ENCODE measurements at regions not wholly inside any gene's neighbourhood (a gene's known extent, or its start where the extent isn't known, plus 50 kb on each side); places are given as distances from the start of the nearest gene placed in this dataset.
A peak's percentile ranks its signal among the peaks of the same experiment; 100 is the strongest.
"Not testable (repeated sequence)": the region's sequence is repeated elsewhere in the genome, so short reads cannot be mapped to it uniquely, and the experiment has no call there.

DNA sequence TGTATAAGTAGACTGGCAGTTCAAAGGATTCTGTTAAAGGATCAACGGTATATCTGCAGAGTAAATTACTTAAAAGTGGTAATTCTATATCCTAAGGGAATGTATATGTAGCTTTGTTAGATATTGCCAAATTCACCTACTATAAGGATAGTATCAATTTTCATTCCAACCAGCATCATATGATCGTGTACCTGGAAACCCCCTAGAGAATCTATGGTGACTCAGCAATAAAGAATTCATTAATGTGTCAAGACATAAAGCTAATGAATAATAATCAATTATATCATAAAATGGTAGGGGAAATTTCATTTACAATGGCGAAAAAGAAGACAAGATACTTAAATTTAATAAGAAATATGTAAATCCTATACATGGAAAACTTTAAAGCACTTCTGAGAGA lies 234.1 kb upstream of the ACTBL2 start:
- no peak overlapping the region for H3K4me3 Mint-ChIP-seq
- peaks cover 17% of the 10 kb centered on the region for H3K4me1 Mint-ChIP-seq
- H3K27ac Mint-ChIP-seq (ENCODE audit: unreplicated experiment), result no peak overlapping the region
- TF ChIP-seq, protein P1, sequence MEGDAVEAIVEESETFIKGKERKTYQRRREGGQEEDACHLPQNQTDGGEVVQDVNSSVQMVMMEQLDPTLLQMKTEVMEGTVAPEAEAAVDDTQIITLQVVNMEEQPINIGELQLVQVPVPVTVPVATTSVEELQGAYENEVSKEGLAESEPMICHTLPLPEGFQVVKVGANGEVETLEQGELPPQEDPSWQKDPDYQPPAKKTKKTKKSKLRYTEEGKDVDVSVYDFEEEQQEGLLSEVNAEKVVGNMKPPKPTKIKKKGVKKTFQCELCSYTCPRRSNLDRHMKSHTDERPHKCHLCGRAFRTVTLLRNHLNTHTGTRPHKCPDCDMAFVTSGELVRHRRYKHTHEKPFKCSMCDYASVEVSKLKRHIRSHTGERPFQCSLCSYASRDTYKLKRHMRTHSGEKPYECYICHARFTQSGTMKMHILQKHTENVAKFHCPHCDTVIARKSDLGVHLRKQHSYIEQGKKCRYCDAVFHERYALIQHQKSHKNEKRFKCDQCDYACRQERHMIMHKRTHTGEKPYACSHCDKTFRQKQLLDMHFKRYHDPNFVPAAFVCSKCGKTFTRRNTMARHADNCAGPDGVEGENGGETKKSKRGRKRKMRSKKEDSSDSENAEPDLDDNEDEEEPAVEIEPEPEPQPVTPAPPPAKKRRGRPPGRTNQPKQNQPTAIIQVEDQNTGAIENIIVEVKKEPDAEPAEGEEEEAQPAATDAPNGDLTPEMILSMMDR (conservative IDR thresholded peaks at IDR 0.05), result no peak
- no peak for DNase-seq (ENCODE audit: low read depth, low spot score)
- no peaks in the 10 kb centered on the region for H3K27me3 Mint-ChIP-seq (ENCODE audit: low read depth)
- H3K9me3 Mint-ChIP-seq, result peaks cover 3% of the 10 kb centered on the region
- H3K36me3 Mint-ChIP-seq (ENCODE audit: low read depth), result no peaks in the 10 kb centered on the region

DNA sequence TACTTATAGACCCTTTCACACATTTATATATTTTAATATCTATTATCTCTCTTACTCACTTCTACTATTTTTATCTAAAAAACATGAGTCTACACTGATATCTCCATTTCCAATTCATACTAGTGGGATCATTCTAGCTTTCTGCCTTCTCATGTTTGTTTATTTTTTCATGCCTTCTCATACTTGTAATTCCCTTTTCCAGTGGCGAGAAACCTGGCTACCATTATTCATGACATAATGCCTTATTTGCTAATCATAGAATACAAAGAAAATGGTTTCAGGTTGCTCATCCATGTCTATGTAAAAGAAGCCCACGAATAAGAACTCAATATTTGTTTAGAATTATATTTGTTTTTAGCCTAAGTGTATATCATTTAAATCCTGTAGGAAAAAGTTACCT lies 232.7 kb upstream of the ACTBL2 start:
- DNase-seq (ENCODE audit: low read depth, low spot score), result no peak
- Mint-ChIP-seq H3K9me3 (peaks cover 8% of the 10 kb centered on the region), H3K4me1 (peaks cover 13% of the 10 kb centered on the region), H3K27me3 (ENCODE audit: low read depth) (no peaks in the 10 kb centered on the region), H3K4me3 (no peak overlapping the region), H3K36me3 (ENCODE audit: low read depth) (no peaks in the 10 kb centered on the region), H3K27ac (ENCODE audit: unreplicated experiment) (no peak overlapping the region)
- TF ChIP-seq, protein P1 (conservative IDR thresholded peaks at IDR 0.05), result no peak

DNA sequence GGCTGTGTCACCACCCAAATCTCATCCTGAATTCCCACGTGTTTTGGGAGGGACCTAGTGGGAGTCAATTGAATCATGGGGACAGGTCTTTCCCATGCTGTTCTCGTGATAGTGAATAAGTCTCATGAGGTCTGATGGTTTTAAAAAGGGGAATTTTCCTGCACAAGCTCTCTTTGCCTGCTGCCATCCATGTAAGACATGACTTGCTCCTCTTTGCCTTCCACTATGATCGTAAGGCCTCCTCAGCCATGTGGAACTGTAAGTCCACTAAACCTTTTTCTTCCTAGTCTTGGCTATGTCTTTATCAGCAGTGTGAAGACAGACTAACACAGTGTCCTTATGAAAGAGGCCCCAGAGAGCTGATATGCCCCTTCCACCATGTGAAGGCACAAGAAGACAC lies 230.9 kb upstream of the ACTBL2 start:
- not testable (repeated sequence) for H3K36me3 Mint-ChIP-seq (ENCODE audit: low read depth); H3K4me3 Mint-ChIP-seq; H3K27me3 Mint-ChIP-seq (ENCODE audit: low read depth); DNase-seq (ENCODE audit: low read depth, low spot score); H3K4me1 Mint-ChIP-seq; H3K27ac Mint-ChIP-seq (ENCODE audit: unreplicated experiment)
- peaks cover 13% of the 10 kb centered on the region for H3K9me3 Mint-ChIP-seq

DNA sequence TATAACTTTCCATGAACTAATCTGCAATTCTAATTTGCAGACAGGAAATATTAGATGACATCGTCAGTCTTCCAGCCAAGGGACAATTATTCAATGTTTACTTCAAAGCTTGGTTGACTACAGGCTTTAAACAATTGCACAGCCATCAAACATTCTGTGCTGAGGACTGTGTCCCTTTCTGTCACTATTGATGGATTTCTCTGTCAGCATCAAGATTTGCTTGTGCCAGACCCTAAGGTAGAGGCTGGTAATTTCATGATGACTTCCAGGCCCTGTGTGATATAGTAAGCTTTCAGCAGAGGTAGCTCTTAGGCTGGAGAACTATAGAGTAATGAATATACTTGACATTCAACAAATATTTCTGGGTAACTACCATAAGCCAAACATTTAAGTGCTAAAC lies 229.3 kb upstream of the ACTBL2 start:
- Mint-ChIP-seq H3K27ac (ENCODE audit: unreplicated experiment) (no peak overlapping the region), H3K36me3 (ENCODE audit: low read depth) (no peaks in the 10 kb centered on the region), H3K4me3 (no peak overlapping the region), H3K9me3 (peaks cover 13% of the 10 kb centered on the region), H3K27me3 (ENCODE audit: low read depth) (no peaks in the 10 kb centered on the region), H3K4me1 (peaks cover 5% of the 10 kb centered on the region)
- TF ChIP-seq, protein P1 (conservative IDR thresholded peaks at IDR 0.05), result no peak
- DNase-seq (ENCODE audit: low read depth, low spot score), result no peak

DNA sequence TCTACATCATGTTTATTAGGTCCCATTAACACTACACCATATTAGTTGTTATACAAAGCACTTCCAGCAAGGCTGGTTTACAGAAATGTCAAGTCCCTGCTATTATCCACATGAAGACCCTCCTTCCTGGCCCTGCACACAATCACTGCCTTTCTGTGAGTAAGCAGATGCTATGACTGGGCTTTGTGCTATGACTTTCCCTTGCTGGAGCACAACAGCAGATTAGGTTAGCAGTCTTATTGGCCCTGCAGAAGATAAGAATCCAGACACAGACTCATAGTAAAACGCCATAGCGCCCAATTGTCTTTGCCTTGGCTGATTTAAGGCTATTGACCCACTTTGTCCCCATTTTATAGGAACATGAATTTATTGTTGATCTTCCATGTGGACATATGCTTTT lies 228.9 kb upstream of the ACTBL2 start:
- Mint-ChIP-seq H3K27ac (ENCODE audit: unreplicated experiment) (no peak overlapping the region), H3K36me3 (ENCODE audit: low read depth) (no peaks in the 10 kb centered on the region), H3K4me1 (peaks cover 5% of the 10 kb centered on the region), H3K4me3 (no peak overlapping the region), H3K27me3 (ENCODE audit: low read depth) (no peaks in the 10 kb centered on the region), H3K9me3 (peaks cover 13% of the 10 kb centered on the region)
- TF ChIP-seq, protein P1 (conservative IDR thresholded peaks at IDR 0.05), result no peak
- DNase-seq (ENCODE audit: low read depth, low spot score), result no peak

DNA sequence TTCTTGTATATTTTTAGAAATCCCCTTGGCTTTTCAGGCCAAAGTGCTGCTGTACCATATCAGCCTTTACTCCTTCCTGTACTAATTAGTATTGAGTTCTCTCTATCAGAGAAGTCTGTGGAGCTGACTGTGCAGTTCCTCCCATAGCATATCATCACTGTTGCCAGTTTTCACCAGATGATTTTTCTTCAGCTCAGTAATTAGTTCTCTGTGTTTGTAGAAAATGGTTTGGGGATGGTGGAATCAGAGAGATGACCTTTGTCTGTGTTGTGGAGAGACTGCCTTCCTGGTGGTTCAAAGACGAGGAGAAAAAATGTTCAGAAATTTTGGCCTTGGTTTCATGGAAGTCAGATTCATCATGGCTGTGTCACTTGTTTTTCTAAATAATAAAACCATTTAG lies 227.5 kb upstream of the ACTBL2 start:
- Mint-ChIP-seq H3K4me3 (no peak overlapping the region), H3K27ac (ENCODE audit: unreplicated experiment) (peak overlapping the region; percentile 75), H3K4me1 (peaks cover 5% of the 10 kb centered on the region), H3K27me3 (ENCODE audit: low read depth) (no peaks in the 10 kb centered on the region), H3K36me3 (ENCODE audit: low read depth) (no peaks in the 10 kb centered on the region), H3K9me3 (peaks cover 13% of the 10 kb centered on the region)
- TF ChIP-seq, protein P1 (conservative IDR thresholded peaks at IDR 0.05), result no peak
- no peak for DNase-seq (ENCODE audit: low read depth, low spot score)
